ENCODE measurements at regions not wholly inside any gene's neighbourhood (a gene's known extent, or its start where the extent isn't known, plus 50 kb on each side); places are given as distances from the start of the nearest gene placed in this dataset.

GRCh38 chr3:180401226-180401625 is 200.7 kb upstream of the TTC14 start:
- no peak for TF ChIP-seq POLR2A (IDR thresholded peaks at IDR 0.05)
- TF ChIP-seq CTCF (IDR thresholded peaks at IDR 0.05 in 4 of 5, conservative IDR thresholded peaks at IDR 0.05 in 1 of 5) = no peak
